ENCODE measurements at regions not wholly inside any gene's neighbourhood (a gene's known extent, or its start where the extent isn't known, plus 50 kb on each side); places are given as distances from the start of the nearest gene placed in this dataset.
"Not testable (repeated sequence)": the region's sequence is repeated elsewhere in the genome, so short reads cannot be mapped to it uniquely, and the experiment has no call there.

GRCh38 chr3:153506686-153507085 lies 344.7 kb downstream of the RAP2B start:
- not testable (repeated sequence) for H3K4me3 ChIP-seq (ENCODE audit: low read depth in 1 of 2, low read length in 2 of 2); H3K27ac ChIP-seq (ENCODE audit: low read length)

GRCh38 chr3:153513236-153513635 lies 351.2 kb downstream of the RAP2B start:
- no peaks in the 10 kb centered on the region for H3K36me3 ChIP-seq (ENCODE audit: control insufficient read depth in 1 of 2, insufficient read depth in 2 of 2, low read length in 2 of 2)
- no peak overlapping the region for H3K27ac ChIP-seq (ENCODE audit: low read length)
- H3K4me1 ChIP-seq (ENCODE audit: control insufficient read depth in 1 of 2, insufficient read depth in 2 of 2, low read length in 2 of 2), result no peaks in the 10 kb centered on the region
- no peaks in the 10 kb centered on the region for H3K27me3 ChIP-seq (ENCODE audit: low read depth, low read length)
- H3K4me3 ChIP-seq (ENCODE audit: low read depth in 1 of 2, low read length in 2 of 2), result no peak overlapping the region
- H3K9me3 ChIP-seq (ENCODE audit: control insufficient read depth in 1 of 2, low read length in 2 of 2), result no peaks in the 10 kb centered on the region

More at GRCh38 chr3:153506686-153507085, 344.7 kb downstream of the RAP2B start:
- H3K9me3 ChIP-seq (ENCODE audit: control insufficient read depth in 1 of 2, low read length in 2 of 2); H3K36me3 ChIP-seq (ENCODE audit: control insufficient read depth in 1 of 2, insufficient read depth in 2 of 2, low read length in 2 of 2); H3K4me1 ChIP-seq (ENCODE audit: control insufficient read depth in 1 of 2, insufficient read depth in 2 of 2, low read length in 2 of 2); H3K27me3 ChIP-seq (ENCODE audit: low read depth, low read length): not testable (repeated sequence)

- Histone ChIP-seq H3K27me3 (ENCODE audit: low read depth, low read length) (no peaks in the 10 kb centered on the region), H3K9me3 (ENCODE audit: control insufficient read depth in 1 of 2, low read length in 2 of 2) (peaks cover 0 to 5% of the 10 kb centered on the region in 2 donors), H3K27ac (ENCODE audit: low read length) (no peak overlapping the region), H3K36me3 (ENCODE audit: control insufficient read depth in 1 of 2, insufficient read depth in 2 of 2, low read length in 2 of 2) (no peaks in the 10 kb centered on the region), H3K4me3 (ENCODE audit: low read depth in 1 of 2, low read length in 2 of 2) (no peak overlapping the region), H3K4me1 (ENCODE audit: control insufficient read depth in 1 of 2, insufficient read depth in 2 of 2, low read length in 2 of 2) (no peaks in the 10 kb centered on the region)
Measured at GRCh38 chr3:153528473-153528872, 366.4 kb downstream of the RAP2B start.

- Histone ChIP-seq H3K9me3 (ENCODE audit: control insufficient read depth in 1 of 2, low read length in 2 of 2) (no peaks in the 10 kb centered on the region), H3K27me3 (ENCODE audit: low read depth, low read length) (no peaks in the 10 kb centered on the region), H3K36me3 (ENCODE audit: control insufficient read depth in 1 of 2, insufficient read depth in 2 of 2, low read length in 2 of 2) (no peaks in the 10 kb centered on the region), H3K4me1 (ENCODE audit: control insufficient read depth in 1 of 2, insufficient read depth in 2 of 2, low read length in 2 of 2) (no peaks in the 10 kb centered on the region), H3K4me3 (ENCODE audit: low read depth in 1 of 2, low read length in 2 of 2) (no peak overlapping the region), H3K27ac (ENCODE audit: low read length) (no peak overlapping the region)
Measured at GRCh38 chr3:153539263-153539662, 377.2 kb downstream of the RAP2B start.

- no peaks in the 10 kb centered on the region for H3K36me3 ChIP-seq (ENCODE audit: control insufficient read depth in 1 of 2, insufficient read depth in 2 of 2, low read length in 2 of 2)
- H3K27me3 ChIP-seq (ENCODE audit: low read depth, low read length), result no peaks in the 10 kb centered on the region
- H3K27ac ChIP-seq (ENCODE audit: low read length), result no peak overlapping the region
- no peak overlapping the region for H3K4me3 ChIP-seq (ENCODE audit: low read depth in 1 of 2, low read length in 2 of 2)
- H3K9me3 ChIP-seq (ENCODE audit: control insufficient read depth in 1 of 2, low read length in 2 of 2), result no peaks in the 10 kb centered on the region
- H3K4me1 ChIP-seq (ENCODE audit: control insufficient read depth in 1 of 2, insufficient read depth in 2 of 2, low read length in 2 of 2), result no peaks in the 10 kb centered on the region
Measured at GRCh38 chr3:153545471-153545870, 383.4 kb downstream of the RAP2B start.

GRCh38 chr3:153547970-153548369 lies 385.9 kb downstream of the RAP2B start:
- H3K9me3 ChIP-seq (ENCODE audit: control insufficient read depth in 1 of 2, low read length in 2 of 2), result no peaks in the 10 kb centered on the region
- H3K27me3 ChIP-seq (ENCODE audit: low read depth, low read length), result no peaks in the 10 kb centered on the region
- H3K36me3 ChIP-seq (ENCODE audit: control insufficient read depth in 1 of 2, insufficient read depth in 2 of 2, low read length in 2 of 2), result no peaks in the 10 kb centered on the region
- no peak overlapping the region for H3K4me3 ChIP-seq (ENCODE audit: low read depth in 1 of 2, low read length in 2 of 2)
- no peaks in the 10 kb centered on the region for H3K4me1 ChIP-seq (ENCODE audit: control insufficient read depth in 1 of 2, insufficient read depth in 2 of 2, low read length in 2 of 2)
- H3K27ac ChIP-seq (ENCODE audit: low read length), result no peak overlapping the region

GRCh38 chr3:153549686-153550085 lies 387.7 kb downstream of the RAP2B start:
- H3K36me3 ChIP-seq (ENCODE audit: control insufficient read depth in 1 of 2, insufficient read depth in 2 of 2, low read length in 2 of 2); H3K27me3 ChIP-seq (ENCODE audit: low read depth, low read length); H3K4me1 ChIP-seq (ENCODE audit: control insufficient read depth in 1 of 2, insufficient read depth in 2 of 2, low read length in 2 of 2); H3K27ac ChIP-seq (ENCODE audit: low read length); H3K4me3 ChIP-seq (ENCODE audit: low read depth in 1 of 2, low read length in 2 of 2); H3K9me3 ChIP-seq (ENCODE audit: control insufficient read depth in 1 of 2, low read length in 2 of 2): not testable (repeated sequence)

- Histone ChIP-seq H3K36me3 (ENCODE audit: control insufficient read depth in 1 of 2, insufficient read depth in 2 of 2, low read length in 2 of 2) (no peaks in the 10 kb centered on the region), H3K27ac (ENCODE audit: low read length) (no peak overlapping the region), H3K9me3 (ENCODE audit: control insufficient read depth in 1 of 2, low read length in 2 of 2) (no peaks in the 10 kb centered on the region), H3K4me3 (ENCODE audit: low read depth in 1 of 2, low read length in 2 of 2) (no peak overlapping the region), H3K27me3 (ENCODE audit: low read depth, low read length) (no peaks in the 10 kb centered on the region), H3K4me1 (ENCODE audit: control insufficient read depth in 1 of 2, insufficient read depth in 2 of 2, low read length in 2 of 2) (no peaks in the 10 kb centered on the region)
Measured at GRCh38 chr3:153551536-153552285, 389.7 kb downstream of the RAP2B start.

GRCh38 chr3:153552887-153553604 lies 391.0 kb downstream of the RAP2B start:
- no peaks in the 10 kb centered on the region for H3K27me3 ChIP-seq (ENCODE audit: low read depth, low read length)
- no peaks in the 10 kb centered on the region for H3K36me3 ChIP-seq (ENCODE audit: control insufficient read depth in 1 of 2, insufficient read depth in 2 of 2, low read length in 2 of 2)
- no peak overlapping the region for H3K4me3 ChIP-seq (ENCODE audit: low read depth in 1 of 2, low read length in 2 of 2)
- H3K27ac ChIP-seq (ENCODE audit: low read length), result no peak overlapping the region
- no peaks in the 10 kb centered on the region for H3K4me1 ChIP-seq (ENCODE audit: control insufficient read depth in 1 of 2, insufficient read depth in 2 of 2, low read length in 2 of 2)
- H3K9me3 ChIP-seq (ENCODE audit: control insufficient read depth in 1 of 2, low read length in 2 of 2), result no peaks in the 10 kb centered on the region

GRCh38 chr3:153553605-153553945 lies 391.5 kb downstream of the RAP2B start:
- no peaks in the 10 kb centered on the region for H3K9me3 ChIP-seq (ENCODE audit: control insufficient read depth in 1 of 2, low read length in 2 of 2)
- no peak overlapping the region for H3K27ac ChIP-seq (ENCODE audit: low read length)
- no peaks in the 10 kb centered on the region for H3K36me3 ChIP-seq (ENCODE audit: control insufficient read depth in 1 of 2, insufficient read depth in 2 of 2, low read length in 2 of 2)
- H3K27me3 ChIP-seq (ENCODE audit: low read depth, low read length), result no peaks in the 10 kb centered on the region
- no peak overlapping the region for H3K4me3 ChIP-seq (ENCODE audit: low read depth in 1 of 2, low read length in 2 of 2)
- no peaks in the 10 kb centered on the region for H3K4me1 ChIP-seq (ENCODE audit: control insufficient read depth in 1 of 2, insufficient read depth in 2 of 2, low read length in 2 of 2)

- Histone ChIP-seq H3K36me3 (ENCODE audit: control insufficient read depth in 1 of 2, insufficient read depth in 2 of 2, low read length in 2 of 2) (no peaks in the 10 kb centered on the region), H3K27ac (ENCODE audit: low read length) (no peak overlapping the region), H3K4me3 (ENCODE audit: low read depth in 1 of 2, low read length in 2 of 2) (no peak overlapping the region), H3K9me3 (ENCODE audit: control insufficient read depth in 1 of 2, low read length in 2 of 2) (no peaks in the 10 kb centered on the region), H3K27me3 (ENCODE audit: low read depth, low read length) (no peaks in the 10 kb centered on the region), H3K4me1 (ENCODE audit: control insufficient read depth in 1 of 2, insufficient read depth in 2 of 2, low read length in 2 of 2) (no peaks in the 10 kb centered on the region)
Measured at GRCh38 chr3:153555919-153556318, 393.9 kb downstream of the RAP2B start.

GRCh38 chr3:153559366-153559765 lies 397.3 kb downstream of the RAP2B start:
- H3K27me3 ChIP-seq (ENCODE audit: low read depth, low read length); H3K4me3 ChIP-seq (ENCODE audit: low read depth in 1 of 2, low read length in 2 of 2); H3K36me3 ChIP-seq (ENCODE audit: control insufficient read depth in 1 of 2, insufficient read depth in 2 of 2, low read length in 2 of 2); H3K27ac ChIP-seq (ENCODE audit: low read length); H3K4me1 ChIP-seq (ENCODE audit: control insufficient read depth in 1 of 2, insufficient read depth in 2 of 2, low read length in 2 of 2): not testable (repeated sequence)
- peaks cover 0 to 20% of the 10 kb centered on the region in 2 donors for H3K9me3 ChIP-seq (ENCODE audit: control insufficient read depth in 1 of 2, low read length in 2 of 2)

Data from muscle layer of duodenum (tissue), 2 donors.